SK-N-MC (cell line): ENCODE measurements at regions not wholly inside any gene's neighbourhood (a gene's known extent, or its start where the extent isn't known, plus 50 kb on each side); places are given as distances from the start of the nearest gene placed in this dataset.

Experiments
- EZH2 ChIP-seq: fragments of 200-600 bp; sonication (generic); IDR thresholded peaks from one replicate; pipeline ENCODE4 v1.6.1; 2017; ENCODE audit warnings: antibody characterized with exemption
- POLR2AphosphoS5 ChIP-seq: IDR thresholded peaks from 2 replicates; pipeline ENCODE4 v1.6.1; 2012; ENCODE audit warnings: mild to moderate bottlenecking, low read depth, low read length, borderline replicate concordance

GRCh38 chr11:104522650-104523049, 358.7 kb upstream of the PDGFD start:
- TF ChIP-seq POLR2AphosphoS5 (no peak), EZH2 (no peak)
